Endothelial cell of umbilical vein (primary cell): ENCODE measurements at regions not wholly inside any gene's neighbourhood (a gene's known extent, or its start where the extent isn't known, plus 50 kb on each side); places are given as distances from the start of the nearest gene placed in this dataset.

Experiments
- BruUV-seq: library from RNA; stranded (reverse); fragments of 400-500 nt; replicated peaks from 2 replicates; lab custom pipeline; 2021; lab: Mats Ljungman, UMichigan
- CTCF ChIA-PET: fragments of 300-600, 350-600 bp; sonication (Branson Sonifier 250); formaldehyde crosslinking; loops from one replicate; lab custom pipeline; 2021; ENCODE audit warnings: antibody characterized with exemption, inconsistent platforms; lab: Charles Lee
- POLR2A ChIA-PET: fragments of 300-600, 350-600 bp; sonication (Branson Sonifier 250); formaldehyde crosslinking; loops from one replicate; lab custom pipeline; 2021; ENCODE audit warnings: antibody characterized with exemption, inconsistent platforms; lab: Charles Lee
- DNase-seq: peaks from one replicate; pipeline ENCODE4 v3.0.0-alpha.2; 2011; ENCODE audit warnings: low read depth, low spot score
- FAIRE-seq: peaks from 2 replicates; lab custom pipeline; 2011; peaks lifted over from hg19 to GRCh38; lab: Jason Lieb, UNC
- H2AFZ ChIP-seq: 2 replicates; pipeline ENCODE4 v1.6.0; 2012; ENCODE audit warnings: low read depth, low read length, control low read depth, inconsistent platforms
- H3K27ac ChIP-seq: 2 replicates; pipeline ENCODE4 v1.5.1; 2011; ENCODE audit warnings: low read depth, mild to moderate bottlenecking, control low read depth, low read length, moderate library complexity; ENCODE audit not compliant: insufficient read depth
- H3K27me3 ChIP-seq, 2 experiments: 2 replicates each; pipeline versions ENCODE4 v1.6.0 to v1.6.1; 2011; ENCODE audit warnings: low read length in 2 of 2, mixed read lengths in 1 of 2; ENCODE audit not compliant: control insufficient read depth in 2 of 2, insufficient read depth in 2 of 2
- H3K36me3 ChIP-seq, 2 experiments: 2 replicates in 1 of 2; 3 replicates in 1 of 2; pipeline ENCODE4 v1.5.1; 2011; ENCODE audit warnings: low read length in 2 of 2, mild to moderate bottlenecking in 1 of 2, moderate library complexity in 1 of 2; ENCODE audit not compliant: control insufficient read depth in 2 of 2, insufficient read depth in 2 of 2; ENCODE audit errors: extremely low read depth in 1 of 2
- H3K4me1 ChIP-seq: 3 replicates; pipeline ENCODE4 v1.5.1; 2011; ENCODE audit warnings: mild to moderate bottlenecking, low read length; ENCODE audit not compliant: control insufficient read depth, insufficient read depth; ENCODE audit errors: extremely low read depth
- H3K4me2 ChIP-seq: 2 replicates; pipeline ENCODE4 v1.6.1; 2011; ENCODE audit warnings: low read length, control low read depth, mixed read lengths; ENCODE audit not compliant: insufficient read depth
- H3K4me3 ChIP-seq, 3 experiments: fragments of 200-600 bp in 1 of 3; sonication (generic), shearing (Covaris generic) in 1 of 3; replicated peaks in 1 of 3; 2 replicates each; pipeline ENCODE4 v1.5.1; 2011 to 2016; ENCODE audit warnings: control low read depth in 3 of 3, low read length in 3 of 3, mild to moderate bottlenecking in 2 of 3, inconsistent platforms in 1 of 3, low read depth in 1 of 3, moderate library complexity in 1 of 3; ENCODE audit not compliant: insufficient read depth in 1 of 3
- H3K79me2 ChIP-seq: 2 replicates; pipeline ENCODE4 v1.6.0; 2012; ENCODE audit warnings: low read length, inconsistent platforms; ENCODE audit not compliant: control insufficient read depth, insufficient read depth
- H3K9ac ChIP-seq: replicated peaks from 2 replicates; pipeline ENCODE3; 2011; ENCODE audit warnings: low read length, control low read depth; ENCODE audit not compliant: insufficient read depth; ENCODE audit errors: extremely low read depth
- H3K9me1 ChIP-seq: replicated peaks from 3 replicates; pipeline ENCODE4 v1.6.0; 2011; ENCODE audit warnings: mild to moderate bottlenecking, low read length; ENCODE audit not compliant: control insufficient read depth, insufficient read depth; ENCODE audit errors: extremely low read depth
- H3K9me3 ChIP-seq: replicated peaks from 2 replicates; pipeline ENCODE4 v1.5.1; 2012; ENCODE audit warnings: low read length, inconsistent platforms; ENCODE audit not compliant: control insufficient read depth, insufficient read depth
- H4K20me1 ChIP-seq: replicated peaks from 2 replicates; pipeline ENCODE3; 2011; ENCODE audit warnings: mild to moderate bottlenecking, low read length; ENCODE audit not compliant: control insufficient read depth, insufficient read depth; ENCODE audit errors: extremely low read depth
- EZH2 ChIP-seq: IDR thresholded peaks from 2 replicates; pipeline ENCODE4 v1.6.1; 2012; ENCODE audit warnings: borderline replicate concordance, low read depth, mild to moderate bottlenecking, moderate library complexity, low read length, inconsistent platforms; ENCODE audit not compliant: severe bottlenecking
- FOS ChIP-seq: IDR thresholded peaks from 2 replicates; pipeline ENCODE4 v1.6.1; 2011; ENCODE audit warnings: mild to moderate bottlenecking, low read length, moderate library complexity, borderline replicate concordance; ENCODE audit not compliant: insufficient read depth
- GATA2 ChIP-seq: IDR thresholded peaks from 2 replicates; pipeline ENCODE4 v1.7.0; 2011; ENCODE audit warnings: low read depth, mild to moderate bottlenecking, moderate library complexity, mixed read lengths, low read length; ENCODE audit not compliant: insufficient read length, insufficient read depth
- JUN ChIP-seq: IDR thresholded peaks from 2 replicates; pipeline ENCODE4 v1.6.1; 2011; ENCODE audit warnings: borderline replicate concordance, low read depth; ENCODE audit not compliant: insufficient read length, insufficient read depth
- MYC ChIP-seq: IDR thresholded peaks from one replicate; pipeline ENCODE4 v1.6.1; 2011; ENCODE audit warnings: mild to moderate bottlenecking, low read depth, low read length
- POLR2A ChIP-seq: IDR thresholded peaks from 2 replicates; pipeline ENCODE4 v1.6.1; 2012; ENCODE audit warnings: low read depth, mild to moderate bottlenecking, control low read depth, low read length
- POLR2AphosphoS5 ChIP-seq: IDR thresholded peaks from 2 replicates; pipeline ENCODE4 v1.6.1; 2012; ENCODE audit warnings: low read depth, mild to moderate bottlenecking, control low read depth, low read length, moderate library complexity; ENCODE audit not compliant: insufficient read depth
- dilution Hi-C: fragments of 300-500 bp; cut with MboI; formaldehyde crosslinking; loops from one replicate; pipeline ENCODE4 v1.15.0; 2019; ENCODE audit warnings: low sequenced_read_pairs; ENCODE audit not compliant: extremely low pct_ligation_motif_present
- intact Hi-C: fragments of 100-400 bp; cut with micrococcal nuclease; formaldehyde crosslinking; loops from one replicate; pipeline ENCODE4 v1.10.0; 2022
- TF ChIP-seq, protein P1 (sequence below), 2 donors: IDR thresholded peaks; 1 replicate in 1 of 2; 2 replicates in 1 of 2; pipeline ENCODE4 v1.5.1; 2011; ENCODE audit warnings: low read length in 2 of 2, mild to moderate bottlenecking in 2 of 2, moderate library complexity in 2 of 2, control low read depth in 1 of 2, inconsistent platforms in 1 of 2, low read depth in 1 of 2; ENCODE audit not compliant: insufficient read depth in 1 of 2; ENCODE audit errors: extremely low read depth in 1 of 2
- TF ChIP-seq, protein P2 (sequence below): IDR thresholded peaks from 2 replicates; pipeline ENCODE4 v1.6.1; 2011; ENCODE audit not compliant: insufficient read depth, insufficient read length

DNA sequence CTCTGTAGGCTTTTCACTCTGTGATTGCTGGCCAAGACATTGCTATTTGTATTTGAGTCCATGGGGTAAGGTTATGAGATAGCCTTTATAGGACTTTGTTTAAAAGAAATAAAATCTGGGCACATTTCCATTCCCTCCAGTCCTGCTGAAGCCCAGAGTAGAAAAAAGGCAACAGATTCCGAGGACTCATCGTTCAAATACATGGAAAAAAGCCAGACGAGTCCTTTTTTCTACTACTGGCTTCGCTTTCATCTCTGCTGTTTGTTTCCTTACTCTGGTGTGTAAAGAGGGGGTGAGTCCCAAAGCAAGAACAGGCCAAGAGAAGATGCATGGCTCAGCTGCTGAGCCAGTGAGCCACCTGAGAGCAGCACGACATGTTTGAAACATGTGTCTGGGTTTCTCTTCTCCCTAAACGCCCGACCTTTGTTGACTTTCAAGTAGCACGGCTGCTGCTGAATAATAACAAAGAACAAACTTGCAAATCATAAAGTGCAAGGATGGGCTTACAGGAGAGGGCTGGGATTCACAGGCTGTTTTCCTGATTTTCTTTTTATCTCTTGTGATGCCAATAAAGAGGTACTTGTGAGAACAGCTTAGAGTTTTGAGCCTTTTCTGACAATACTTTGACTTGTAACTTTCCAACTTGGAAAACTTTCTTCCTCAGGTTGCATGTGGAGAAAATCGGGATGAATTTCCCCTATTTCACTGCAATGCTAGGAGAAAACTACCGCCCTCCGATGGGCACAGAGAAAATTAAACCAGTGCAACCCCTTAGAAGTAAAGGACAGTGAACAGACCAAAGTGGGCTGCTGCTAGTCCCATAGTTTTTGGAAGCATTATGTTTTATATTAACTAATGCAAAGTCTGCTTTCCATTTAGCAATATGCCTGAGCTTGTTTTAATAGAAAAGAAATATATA lies 195.2 kb upstream of the RAG2 start:
- Histone ChIP-seq H3K27ac (no peak overlapping the region), H3K9me3 (no peaks in the 10 kb centered on the region), H2AFZ (no peak overlapping the region), H3K4me3 (no peak overlapping the region), H3K4me1 (no peaks in the 10 kb centered on the region), H3K4me2 (no peak overlapping the region), H3K9me1 (no peaks in the 10 kb centered on the region), H3K79me2 (no peaks in the 10 kb centered on the region), H3K36me3 (no peaks in the 10 kb centered on the region), H3K9ac (no peak overlapping the region), H4K20me1 (no peaks in the 10 kb centered on the region), H3K27me3 (no peaks in the 10 kb centered on the region)
- DNase-seq = no peak
- intact Hi-C loops (no loop called here), dilution Hi-C loops (no loop called here)
- no peak for FAIRE-seq
- no peak for TF ChIP-seq JUN
- TF ChIP-seq, protein P1, sequence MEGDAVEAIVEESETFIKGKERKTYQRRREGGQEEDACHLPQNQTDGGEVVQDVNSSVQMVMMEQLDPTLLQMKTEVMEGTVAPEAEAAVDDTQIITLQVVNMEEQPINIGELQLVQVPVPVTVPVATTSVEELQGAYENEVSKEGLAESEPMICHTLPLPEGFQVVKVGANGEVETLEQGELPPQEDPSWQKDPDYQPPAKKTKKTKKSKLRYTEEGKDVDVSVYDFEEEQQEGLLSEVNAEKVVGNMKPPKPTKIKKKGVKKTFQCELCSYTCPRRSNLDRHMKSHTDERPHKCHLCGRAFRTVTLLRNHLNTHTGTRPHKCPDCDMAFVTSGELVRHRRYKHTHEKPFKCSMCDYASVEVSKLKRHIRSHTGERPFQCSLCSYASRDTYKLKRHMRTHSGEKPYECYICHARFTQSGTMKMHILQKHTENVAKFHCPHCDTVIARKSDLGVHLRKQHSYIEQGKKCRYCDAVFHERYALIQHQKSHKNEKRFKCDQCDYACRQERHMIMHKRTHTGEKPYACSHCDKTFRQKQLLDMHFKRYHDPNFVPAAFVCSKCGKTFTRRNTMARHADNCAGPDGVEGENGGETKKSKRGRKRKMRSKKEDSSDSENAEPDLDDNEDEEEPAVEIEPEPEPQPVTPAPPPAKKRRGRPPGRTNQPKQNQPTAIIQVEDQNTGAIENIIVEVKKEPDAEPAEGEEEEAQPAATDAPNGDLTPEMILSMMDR (IDR thresholded peaks at IDR 0.05; ENCODE audit: extremely low read depth in 1 of 2, insufficient read depth in 1 of 2, low read depth in 1 of 2, low read length in 2 of 2) = no peak
- TF ChIP-seq POLR2AphosphoS5 = no peak
- no peak for TF ChIP-seq MYC
- no peak for TF ChIP-seq GATA2
- TF ChIP-seq POLR2A = no peak
- TF ChIP-seq, protein P2, sequence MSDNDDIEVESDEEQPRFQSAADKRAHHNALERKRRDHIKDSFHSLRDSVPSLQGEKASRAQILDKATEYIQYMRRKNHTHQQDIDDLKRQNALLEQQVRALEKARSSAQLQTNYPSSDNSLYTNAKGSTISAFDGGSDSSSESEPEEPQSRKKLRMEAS = no peak
- no peak for TF ChIP-seq FOS
- TF ChIP-seq EZH2 = no peak
- no TSS peak for BruUV-seq
- POLR2A ChIA-PET = no interaction called here
- CTCF ChIA-PET = no interaction called here
